ENCODE measurements at regions not wholly inside any gene's neighbourhood (a gene's known extent, or its start where the extent isn't known, plus 50 kb on each side); places are given as distances from the start of the nearest gene placed in this dataset.

GRCh38 chr10:113491967-113492565 is 60.8 kb upstream of the HABP2 start:
- no peak for TF ChIP-seq CTCF (IDR thresholded peaks at IDR 0.05)
- no peak for TF ChIP-seq POLR2A (IDR thresholded peaks at IDR 0.05)

Measured in right lobe of liver (tissue), 4 donors.